T47D (cell line): ENCODE measurements at regions not wholly inside any gene's neighbourhood (a gene's known extent, or its start where the extent isn't known, plus 50 kb on each side); places are given as distances from the start of the nearest gene placed in this dataset.

Experiments used
- DNase-seq, 2 experiments: peaks; one replicate each; pipeline versions ENCODE4 v3.0.0 to v3.0.0-alpha.2; 2011 to 2012; ENCODE audit warnings: low read depth in 1 of 2, low spot score in 1 of 2
- JUND ChIP-seq: IDR thresholded peaks from 2 replicates; pipeline ENCODE4 v1.6.1; 2012; ENCODE audit warnings: low read depth
- in situ Hi-C: cut with HindIII; loops from 2 replicates; pipeline ENCODE4 v1.10.0; 2016; ENCODE audit warnings: low sequenced_read_pairs, low pct_unique_long_range_greater_than_20kb

DNA sequence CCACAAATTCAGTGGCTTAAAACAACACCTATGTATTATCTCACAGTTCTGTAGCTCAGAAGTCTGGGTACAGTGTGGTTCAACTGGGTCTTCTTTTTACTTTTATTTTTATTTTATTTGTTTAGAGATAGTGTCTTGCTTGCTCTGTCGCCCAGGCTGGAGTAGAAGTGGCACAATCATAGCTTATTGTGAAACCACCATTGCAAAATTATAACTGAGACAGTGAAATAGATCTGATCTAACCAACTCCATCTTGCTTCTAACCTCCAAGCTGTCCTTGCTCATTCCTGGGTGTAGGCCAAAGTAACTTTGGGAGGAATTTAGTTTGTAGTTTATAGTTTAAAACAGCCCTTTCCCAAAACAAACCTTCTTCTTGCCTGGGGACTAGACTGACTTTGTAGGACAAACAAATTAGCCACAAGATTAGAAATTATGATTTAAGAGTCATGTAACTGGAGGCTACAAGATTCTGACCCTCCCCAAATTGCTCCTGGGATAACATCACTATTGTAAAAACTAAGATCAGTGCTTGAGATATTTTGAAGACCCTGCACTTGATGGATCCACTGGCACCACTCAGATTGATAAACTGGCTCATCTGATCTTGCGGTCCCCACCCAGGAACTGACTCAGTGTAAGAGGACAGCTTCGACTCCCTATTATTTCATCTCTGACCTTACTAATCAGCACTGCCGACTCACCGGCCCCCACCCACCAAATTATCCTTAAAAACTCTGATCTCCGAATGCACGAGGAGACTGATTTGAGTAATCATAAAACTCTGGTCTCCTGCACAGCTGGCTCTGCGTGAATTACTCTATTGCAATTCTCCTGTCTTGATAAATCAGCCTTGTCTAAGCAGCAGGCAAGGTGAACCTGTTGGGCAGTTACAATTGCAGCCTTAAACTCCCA is 193.4 kb upstream of the CDYL start:
- TF ChIP-seq JUND = no peak
- peak in 1 of 2 experiments; percentile 42 for DNase-seq
- in situ Hi-C loops = no loop called here

DNA sequence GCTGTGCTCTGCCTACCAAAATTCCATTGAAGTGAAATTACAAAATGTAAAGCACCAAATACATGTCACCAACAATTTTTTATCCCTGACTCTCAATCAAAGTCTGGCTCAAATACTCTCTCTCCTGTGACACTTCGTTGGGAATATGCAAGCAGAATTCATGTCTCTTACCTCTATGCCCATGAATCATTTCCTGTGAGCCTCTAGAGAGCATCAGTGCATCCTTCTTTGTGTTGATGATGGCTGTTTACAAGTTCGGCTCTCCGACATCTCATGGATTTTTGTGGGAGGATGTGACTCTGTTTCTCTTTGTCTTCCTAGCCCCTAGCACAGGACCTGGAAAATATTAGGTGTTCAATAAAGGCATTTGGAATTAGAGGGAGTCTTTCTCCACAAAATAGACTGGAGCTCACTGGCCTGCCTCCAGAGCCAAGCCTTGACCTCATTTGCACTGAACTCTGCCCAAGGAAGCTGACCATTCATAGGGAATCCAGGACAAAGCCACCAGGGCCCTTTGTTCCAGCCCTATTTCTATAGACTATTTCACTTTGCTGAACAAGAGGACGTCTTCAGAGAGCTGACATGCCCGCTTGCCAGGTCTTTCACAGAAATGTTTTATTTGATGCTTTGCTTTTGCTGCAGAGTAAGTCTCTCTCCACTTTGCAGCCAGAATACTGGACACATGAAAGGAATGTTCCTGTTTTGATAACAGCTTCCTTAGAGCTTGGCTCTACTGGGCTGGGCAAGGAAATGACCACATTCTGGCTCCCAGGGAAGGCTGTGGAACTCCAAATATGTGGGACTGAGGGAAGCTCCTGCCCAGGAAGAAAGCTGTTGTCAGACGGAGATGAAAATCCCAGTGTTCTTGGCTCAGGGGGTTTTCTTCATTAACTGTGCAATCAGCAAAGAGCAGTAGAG is 194.5 kb upstream of the CDYL start:
- no peak for TF ChIP-seq JUND
- in situ Hi-C loops = no loop called here
- DNase-seq = no peak

DNA sequence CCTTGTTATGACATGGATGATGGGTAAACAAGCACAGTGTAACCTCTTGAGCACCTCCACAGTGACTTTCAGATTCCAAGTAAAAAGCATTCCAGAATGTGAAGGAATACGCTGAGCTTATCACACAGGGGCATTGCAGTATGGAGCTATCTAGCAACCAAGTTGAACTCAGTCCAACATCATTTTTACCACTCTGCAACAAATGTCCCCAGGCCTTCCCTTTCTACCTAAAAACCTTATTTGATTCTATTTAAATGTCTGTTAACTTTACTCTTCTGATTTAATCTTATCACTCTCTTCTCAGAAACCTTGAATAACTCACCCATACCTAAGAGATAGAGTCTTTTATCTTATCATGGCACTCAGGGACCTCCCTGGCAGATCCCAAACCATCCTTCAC is 195.8 kb upstream of the CDYL start:
- no peak for TF ChIP-seq JUND
- in situ Hi-C loops = no loop called here
- no peak for DNase-seq

DNA sequence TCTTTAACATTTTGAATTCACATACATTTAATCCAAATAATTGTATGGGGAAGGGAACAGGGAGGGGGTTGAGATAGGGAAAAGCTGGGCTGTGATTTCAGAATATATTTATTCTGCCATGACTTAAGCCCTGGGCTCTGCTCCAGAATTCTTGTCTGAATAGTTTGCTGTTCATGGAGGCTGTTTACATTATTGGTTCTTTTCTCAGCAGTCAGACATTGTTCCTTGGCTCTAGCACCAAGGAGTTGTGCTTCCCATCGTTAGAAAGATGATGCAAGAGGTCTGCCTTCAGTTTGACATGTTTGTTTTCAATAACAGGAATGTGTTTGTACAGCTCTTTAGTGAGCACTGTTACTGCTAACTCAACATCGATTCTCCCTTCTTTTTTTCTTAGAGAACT is 198.8 kb upstream of the CDYL start:
- in situ Hi-C loops = no loop called here
- TF ChIP-seq JUND = no peak
- peak in 1 of 2 experiments; percentile 69 for DNase-seq

DNA sequence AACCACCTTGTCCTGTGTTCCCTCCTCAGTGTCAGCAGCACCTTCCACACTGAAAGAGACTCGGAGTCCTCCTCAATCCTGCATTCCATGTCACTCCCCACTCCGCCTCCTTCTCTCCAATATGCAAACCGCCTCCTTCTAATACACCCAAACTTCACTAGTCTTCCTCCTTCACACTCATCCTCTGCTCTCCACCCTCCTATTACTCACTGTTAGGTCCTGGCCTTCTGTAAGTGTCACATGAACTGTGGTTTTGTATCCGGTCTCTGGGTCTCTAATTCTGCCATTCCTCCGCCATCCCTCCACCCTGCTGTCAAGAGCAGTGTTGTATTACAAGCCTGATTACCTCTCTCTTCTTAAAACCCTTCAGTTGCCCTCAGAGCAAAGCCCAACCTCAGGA is 200.5 kb upstream of the CDYL start:
- DNase-seq = no peak
- no peak for TF ChIP-seq JUND
- in situ Hi-C loops = no loop called here

DNA sequence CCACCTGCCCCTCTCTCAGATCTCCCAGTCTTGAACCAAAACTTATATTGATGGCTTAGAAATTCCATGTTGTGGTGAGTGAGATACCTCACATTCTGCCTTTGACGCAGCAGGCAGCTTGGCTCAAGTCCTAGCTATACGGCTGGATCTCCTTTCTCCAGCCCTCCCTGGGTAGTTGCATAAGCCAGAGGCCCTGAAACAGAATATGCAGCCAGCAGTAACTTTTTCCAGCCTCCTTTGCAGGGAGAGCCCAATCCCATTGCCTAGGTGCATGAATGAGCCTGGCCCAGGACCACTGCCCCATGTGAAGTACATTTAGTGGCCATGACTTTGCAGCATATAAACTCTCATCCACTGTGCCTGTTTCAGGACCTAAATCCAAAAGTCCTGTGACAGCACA is 202.2 kb upstream of the CDYL start:
- in situ Hi-C loops = no loop called here
- DNase-seq = no peak
- TF ChIP-seq JUND = no peak

DNA sequence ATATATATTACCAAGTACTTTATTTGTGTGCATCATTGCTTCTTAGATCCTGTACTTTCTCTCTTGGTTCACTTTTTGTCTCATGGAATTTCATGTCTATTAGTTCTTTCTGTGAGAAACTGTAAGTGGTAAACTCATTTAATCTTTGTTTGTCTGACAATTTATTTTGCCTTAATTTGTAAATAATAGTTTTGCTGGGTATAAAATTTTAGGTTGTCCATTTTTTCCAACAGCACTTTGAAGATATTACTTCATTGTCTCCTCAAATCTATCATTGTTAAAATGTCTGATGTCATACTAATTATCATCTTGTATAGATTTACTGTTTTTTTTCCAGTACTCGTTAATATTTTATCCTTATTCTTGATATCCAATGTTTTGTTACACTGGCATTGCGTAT is 205.2 kb upstream of the CDYL start:
- DNase-seq = no peak
- in situ Hi-C loops = no loop called here

DNA sequence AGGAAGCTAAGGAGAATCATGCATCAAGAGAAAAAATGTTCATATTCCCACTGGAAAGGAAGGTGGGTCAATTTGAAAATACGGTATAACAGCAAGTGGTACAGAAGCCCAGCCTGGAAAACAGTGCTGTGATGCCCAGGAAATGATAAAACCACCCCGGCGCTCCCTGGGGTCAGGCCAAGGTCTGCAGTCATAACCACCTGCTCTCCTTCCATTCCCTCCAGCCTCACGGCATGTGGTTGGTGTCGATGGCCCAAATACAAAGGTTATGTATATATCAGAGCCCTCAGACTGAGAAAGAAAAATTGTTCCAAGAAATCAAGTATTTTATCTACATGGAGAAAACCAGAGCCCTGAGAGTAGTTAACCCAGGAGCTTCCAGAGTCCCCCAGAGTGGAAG is 208.1 kb upstream of the CDYL start:
- in situ Hi-C loops = no loop called here
- TF ChIP-seq JUND = no peak
- DNase-seq = no peak

More for the DNA sequence above, 205.2 kb upstream of the CDYL start:
- TF ChIP-seq JUND = no peak

DNA sequence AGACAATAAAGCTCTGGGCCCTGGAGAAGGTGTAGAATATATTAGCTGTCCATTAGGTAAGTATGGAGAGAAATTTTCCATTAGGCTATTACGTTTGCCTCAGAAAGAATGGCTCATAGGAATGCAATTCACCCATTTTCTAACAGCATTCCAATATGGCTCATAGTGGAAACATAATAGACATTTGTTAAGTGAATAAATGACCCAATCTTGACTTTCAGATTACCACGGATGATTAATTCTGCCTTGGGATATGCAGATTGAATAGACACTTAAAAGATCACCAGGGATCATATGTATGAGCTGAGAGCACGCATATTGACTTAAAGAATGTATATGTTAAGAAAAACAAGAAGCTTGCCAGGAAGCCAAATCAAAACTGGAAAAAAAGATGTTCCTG is 209.1 kb upstream of the CDYL start:
- in situ Hi-C loops = no loop called here
- no peak for TF ChIP-seq JUND
- DNase-seq = no peak

DNA sequence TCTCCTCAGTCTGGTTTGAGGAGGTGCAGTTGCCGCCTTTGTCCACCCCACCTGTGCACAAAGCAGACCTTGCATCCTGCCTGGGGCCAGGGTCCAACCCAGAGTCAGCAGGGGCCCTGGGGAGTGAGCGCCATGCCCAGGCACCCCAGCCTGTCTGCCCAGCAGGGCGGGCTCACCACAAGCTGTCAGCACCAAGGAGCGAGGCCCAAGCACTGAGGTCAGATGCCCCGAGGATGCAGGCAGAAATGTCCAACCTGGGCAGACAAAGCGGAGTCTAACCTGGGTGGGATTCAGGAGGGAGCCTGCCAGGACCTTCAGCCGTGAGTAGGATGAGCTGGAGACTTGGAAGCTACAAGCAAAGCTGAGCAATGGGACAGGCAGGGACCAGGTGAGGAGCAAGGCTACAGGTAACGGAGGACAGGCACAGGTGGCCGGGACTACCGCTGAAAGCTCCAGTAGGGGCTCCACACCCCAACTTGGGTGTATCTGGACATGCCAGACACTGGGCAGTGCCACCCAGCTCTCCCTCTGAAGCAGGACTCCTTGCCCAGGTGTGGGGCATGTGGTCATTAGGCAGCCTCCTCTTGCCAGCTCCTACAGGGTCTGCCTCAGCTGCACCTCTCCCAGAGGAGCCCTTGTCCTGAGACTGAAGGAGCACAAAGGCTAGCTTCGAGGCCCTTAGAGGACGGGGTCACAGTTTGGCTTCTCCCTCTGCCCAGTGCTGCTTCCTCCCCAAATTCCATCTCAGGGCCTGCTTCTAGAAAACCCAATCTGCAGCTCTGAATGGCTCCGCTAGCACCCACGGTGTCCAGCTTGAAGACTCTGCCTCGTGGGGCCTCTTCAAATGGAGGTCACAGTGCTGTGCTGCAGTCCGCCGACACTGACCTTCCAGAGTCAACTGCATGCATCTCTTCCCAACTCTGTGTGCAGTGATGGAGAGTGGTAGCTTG is 210.6 kb upstream of the CDYL start:
- no peak for DNase-seq
- no peak for TF ChIP-seq JUND
- in situ Hi-C loops = no loop called here

DNA sequence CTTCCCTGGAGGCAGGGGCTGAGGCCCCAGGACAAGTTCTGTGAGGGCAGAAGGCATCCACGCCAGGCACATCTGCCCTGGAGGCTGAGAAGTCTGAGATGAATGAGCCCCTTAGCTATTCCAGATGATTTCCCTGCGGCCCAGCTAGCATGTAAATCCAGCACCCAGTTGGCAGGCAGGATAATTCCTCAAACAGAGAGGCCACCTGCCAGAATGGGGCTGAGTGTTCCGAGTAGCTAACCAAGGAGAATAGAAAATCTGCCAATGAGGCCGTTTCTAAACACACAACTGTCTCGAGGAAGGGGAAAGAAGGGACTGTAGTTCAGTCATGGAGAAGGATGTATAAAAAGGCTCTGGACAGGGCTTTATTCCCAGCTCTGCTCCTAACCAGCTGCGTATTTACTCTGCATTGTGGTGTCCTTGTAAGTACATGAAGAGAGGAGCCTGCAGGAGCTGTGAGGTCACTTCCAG is 211.4 kb upstream of the CDYL start:
- no peak for TF ChIP-seq JUND
- in situ Hi-C loops = no loop called here
- DNase-seq = no peak

DNA sequence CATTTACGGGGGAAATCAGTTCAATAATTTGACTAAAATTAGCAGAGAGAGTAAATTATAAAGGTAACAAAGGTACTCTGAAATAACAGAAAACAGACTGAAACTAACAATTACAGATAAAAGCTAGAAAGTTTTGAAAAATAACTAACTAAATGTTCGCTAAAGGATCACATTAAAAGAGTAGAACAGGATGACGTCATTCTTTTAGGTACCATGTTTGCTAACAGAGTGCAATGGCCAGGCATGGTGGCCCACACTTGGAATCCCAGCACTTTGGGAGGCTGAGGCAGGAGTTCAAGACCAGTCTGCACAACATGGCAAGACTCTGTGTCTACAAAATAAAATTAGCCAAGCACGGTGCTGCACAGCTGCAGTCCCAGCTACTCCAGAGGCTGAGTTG is 212.3 kb upstream of the CDYL start:
- in situ Hi-C loops = no loop called here
- no peak for TF ChIP-seq JUND
- no peak for DNase-seq
